Activated naive CD8-positive, alpha-beta T cell (primary cell): ENCODE measurements at regions not wholly inside any gene's neighbourhood (a gene's known extent, or its start where the extent isn't known, plus 50 kb on each side); places are given as distances from the start of the nearest gene placed in this dataset.

Experiments used
- H3K27ac Mint-ChIP-seq: one replicate; pipeline ENCODE4 v1.8.0; 2021; ENCODE audit warnings: mixed read lengths
- H3K27me3 Mint-ChIP-seq: one replicate; pipeline ENCODE4 v1.8.0; 2021; ENCODE audit warnings: mixed read lengths
- H3K36me3 Mint-ChIP-seq: one replicate; pipeline ENCODE4 v1.8.0; 2021; ENCODE audit warnings: mixed read lengths
- H3K4me1 Mint-ChIP-seq: one replicate; pipeline ENCODE4 v1.8.0; 2021; ENCODE audit warnings: low read depth, mixed read lengths
- H3K4me3 Mint-ChIP-seq: one replicate; pipeline ENCODE4 v1.8.0; 2021; ENCODE audit warnings: mild to moderate bottlenecking, mixed read lengths
- H3K9me3 Mint-ChIP-seq: one replicate; pipeline ENCODE4 v1.8.0; 2021; ENCODE audit warnings: low read depth, mixed read lengths

DNA sequence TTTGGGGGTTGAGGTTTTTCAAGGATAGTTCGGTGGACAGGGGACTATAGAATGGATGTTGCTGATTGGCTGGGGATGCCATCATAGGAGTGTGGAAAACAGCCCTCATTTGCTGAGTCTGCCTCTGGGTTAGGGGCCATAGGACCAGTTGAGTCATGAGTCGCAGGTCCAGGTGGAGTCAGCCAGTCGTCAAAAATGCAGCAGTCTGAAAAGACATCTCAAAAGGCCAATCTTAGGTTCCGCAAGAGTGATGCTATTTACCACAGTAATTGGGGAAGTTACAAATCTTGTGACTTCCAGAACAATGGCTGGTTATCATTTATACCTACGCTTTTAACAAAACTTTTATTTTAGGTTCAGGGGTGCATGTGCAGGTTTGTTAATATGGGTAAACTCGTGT lies 276.0 kb upstream of the DMRT1 start:
- no peaks in the 10 kb centered on the region for H3K27me3 Mint-ChIP-seq
- H3K4me1 Mint-ChIP-seq, result peaks cover 2% of the 10 kb centered on the region
- H3K27ac Mint-ChIP-seq, result no peak overlapping the region
- no peaks in the 10 kb centered on the region for H3K9me3 Mint-ChIP-seq
- H3K4me3 Mint-ChIP-seq, result no peak overlapping the region
- no peaks in the 10 kb centered on the region for H3K36me3 Mint-ChIP-seq

DNA sequence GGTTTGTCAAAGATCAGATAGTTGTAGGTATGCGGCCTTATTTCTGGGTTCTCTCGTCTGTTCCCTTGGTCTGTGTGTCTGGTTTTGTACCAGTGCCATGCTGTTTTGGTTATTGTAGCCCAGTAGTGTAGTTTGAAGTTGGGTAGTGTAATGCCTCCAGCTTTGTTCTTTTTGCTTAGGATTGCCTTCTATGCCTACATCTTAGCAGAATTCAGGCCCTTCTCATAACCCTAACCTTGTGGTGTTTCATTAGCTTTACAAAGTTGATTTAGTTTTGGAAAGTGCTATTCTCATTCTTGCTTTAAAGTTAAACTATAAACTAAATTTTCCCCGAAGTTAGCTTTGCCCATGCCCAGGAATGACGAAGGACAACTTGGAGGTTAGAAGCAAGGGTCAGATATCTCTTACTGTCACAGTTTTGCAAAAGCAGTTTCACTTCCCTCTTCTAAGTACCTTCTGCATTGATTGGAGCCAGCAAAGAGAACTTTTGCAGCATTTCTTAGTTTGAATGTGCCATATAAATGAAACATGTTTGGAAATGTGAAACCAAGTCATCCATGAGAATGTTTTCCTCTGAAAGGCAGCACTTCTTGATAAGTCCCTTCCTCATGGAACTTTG lies 274.3 kb upstream of the DMRT1 start:
- H3K36me3 Mint-ChIP-seq, result no peaks in the 10 kb centered on the region
- H3K27ac Mint-ChIP-seq, result no peak overlapping the region
- H3K4me1 Mint-ChIP-seq, result peaks cover 2% of the 10 kb centered on the region
- no peaks in the 10 kb centered on the region for H3K27me3 Mint-ChIP-seq
- no peaks in the 10 kb centered on the region for H3K9me3 Mint-ChIP-seq
- no peak overlapping the region for H3K4me3 Mint-ChIP-seq

DNA sequence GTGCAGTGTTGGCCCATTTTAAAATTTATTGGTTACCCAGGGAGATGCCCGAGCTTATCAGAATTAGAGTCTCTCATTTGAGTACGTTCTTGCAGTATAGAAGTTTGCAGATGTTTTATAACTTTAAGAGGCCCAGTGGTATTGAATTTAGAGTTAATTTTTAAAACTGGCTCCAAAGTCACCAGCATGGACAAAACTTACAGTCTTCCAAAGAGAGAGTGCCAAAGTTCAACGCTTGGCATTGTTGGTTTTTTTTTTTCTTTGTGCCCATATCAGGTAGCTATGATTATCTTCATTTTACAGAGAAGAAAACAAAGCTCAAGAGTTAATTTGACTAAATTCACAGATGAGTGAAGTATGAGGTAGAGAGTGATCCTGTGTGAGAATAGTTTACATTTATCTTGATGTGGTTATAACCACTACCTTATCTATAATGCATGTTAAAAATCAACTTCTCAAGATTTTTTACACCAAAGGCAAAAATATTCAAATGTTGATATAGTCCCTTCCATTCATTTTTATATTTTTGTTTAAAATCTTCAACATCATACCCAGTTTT lies 273.7 kb upstream of the DMRT1 start:
- H3K9me3 Mint-ChIP-seq, result no peaks in the 10 kb centered on the region
- no peak overlapping the region for H3K27ac Mint-ChIP-seq
- peaks cover under 1% of the 10 kb centered on the region for H3K27me3 Mint-ChIP-seq
- H3K4me3 Mint-ChIP-seq, result no peak overlapping the region
- H3K4me1 Mint-ChIP-seq, result peaks cover 2% of the 10 kb centered on the region
- peaks cover under 1% of the 10 kb centered on the region for H3K36me3 Mint-ChIP-seq

DNA sequence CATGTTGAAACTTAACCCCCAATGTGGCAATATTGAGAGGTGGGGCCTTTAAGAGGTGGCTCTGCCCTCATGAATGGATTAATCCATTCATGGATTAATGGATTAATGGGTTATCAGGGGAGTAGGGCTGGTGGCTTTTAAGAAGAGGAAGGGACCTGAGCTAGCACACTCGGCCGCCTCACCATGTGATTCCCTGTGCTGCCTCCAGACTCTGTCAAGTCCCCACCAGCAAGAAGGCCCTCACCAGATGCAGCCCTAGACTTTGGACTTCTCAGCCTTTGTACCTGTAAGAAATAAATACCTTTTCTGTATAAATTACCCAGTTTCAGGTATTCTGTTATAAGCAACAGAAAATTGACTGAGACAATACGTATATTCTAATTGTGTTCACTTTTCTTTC lies 272.2 kb upstream of the DMRT1 start:
- H3K9me3 Mint-ChIP-seq, result no peaks in the 10 kb centered on the region
- peaks cover 2% of the 10 kb centered on the region for H3K27me3 Mint-ChIP-seq
- peaks cover 2% of the 10 kb centered on the region for H3K36me3 Mint-ChIP-seq
- H3K4me1 Mint-ChIP-seq, result peaks cover 2% of the 10 kb centered on the region
- H3K27ac Mint-ChIP-seq, result no peak overlapping the region
- no peak overlapping the region for H3K4me3 Mint-ChIP-seq

DNA sequence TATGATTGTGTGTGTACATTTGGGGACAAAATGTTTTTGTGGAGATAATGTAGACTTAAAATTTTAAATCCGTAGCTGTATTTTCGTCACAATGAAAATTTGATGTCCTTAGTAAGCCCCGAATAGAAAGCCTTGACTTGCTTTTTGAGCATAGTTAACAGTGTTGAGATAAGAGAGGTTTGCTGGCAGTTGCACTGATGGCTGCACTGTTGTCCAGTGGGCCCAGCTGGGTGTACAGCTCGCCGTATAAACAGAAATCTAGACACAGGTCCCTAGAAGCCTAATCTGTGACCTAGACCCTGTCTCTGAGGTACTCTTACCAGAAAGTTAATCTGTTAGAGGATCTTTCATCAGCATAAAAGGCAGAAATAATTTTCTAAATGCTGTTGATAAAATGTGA lies 271.3 kb upstream of the DMRT1 start:
- no peak overlapping the region for H3K27ac Mint-ChIP-seq
- H3K27me3 Mint-ChIP-seq, result peaks cover 2% of the 10 kb centered on the region
- no peaks in the 10 kb centered on the region for H3K9me3 Mint-ChIP-seq
- no peak overlapping the region for H3K4me3 Mint-ChIP-seq
- H3K4me1 Mint-ChIP-seq, result peaks cover 2% of the 10 kb centered on the region
- peaks cover 2% of the 10 kb centered on the region for H3K36me3 Mint-ChIP-seq

DNA sequence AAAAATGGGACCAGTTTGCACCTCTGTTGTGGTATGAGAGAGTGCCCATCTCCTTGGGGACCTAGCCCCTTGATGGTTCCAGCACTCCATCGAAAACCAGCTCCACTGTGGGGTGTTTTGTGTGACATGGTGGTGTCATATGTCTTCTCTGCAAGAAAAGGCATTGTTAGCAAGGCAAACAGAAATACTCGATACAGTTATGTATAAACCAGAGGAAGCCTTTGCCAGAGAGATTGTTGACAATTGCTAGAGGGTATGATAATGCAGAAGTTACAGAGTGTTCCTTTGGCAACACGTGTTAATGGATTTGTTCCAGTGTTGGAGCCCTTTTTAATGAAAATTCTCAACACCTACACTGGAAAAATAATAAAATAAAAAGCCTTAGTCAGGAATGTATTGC lies 270.4 kb upstream of the DMRT1 start:
- H3K9me3 Mint-ChIP-seq, result no peaks in the 10 kb centered on the region
- peaks cover 2% of the 10 kb centered on the region for H3K27me3 Mint-ChIP-seq
- peaks cover 2% of the 10 kb centered on the region for H3K4me1 Mint-ChIP-seq

DNA sequence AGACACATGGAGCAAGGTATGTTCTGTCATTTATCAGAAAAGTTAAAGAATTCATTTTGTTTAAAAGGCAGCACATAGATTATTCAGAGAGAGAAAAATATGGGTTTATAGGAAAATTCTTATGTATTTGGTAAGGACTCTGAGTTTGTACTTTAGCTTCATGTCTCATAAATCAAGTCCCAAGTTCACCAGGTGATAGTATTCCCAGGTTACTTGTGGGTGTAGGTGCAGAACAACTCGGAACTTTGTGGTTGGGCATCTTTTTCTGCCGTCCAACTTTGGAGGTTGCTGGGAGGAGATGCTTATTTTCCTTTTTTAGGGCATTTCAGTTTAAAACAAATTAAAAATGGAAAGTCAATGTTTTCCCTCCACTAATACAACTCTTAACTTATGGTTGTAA lies 269.8 kb upstream of the DMRT1 start:
- peaks cover 2% of the 10 kb centered on the region for H3K27me3 Mint-ChIP-seq
- no peak overlapping the region for H3K27ac Mint-ChIP-seq
- peaks cover 2% of the 10 kb centered on the region for H3K36me3 Mint-ChIP-seq
- H3K4me1 Mint-ChIP-seq, result peaks cover 2% of the 10 kb centered on the region
- no peaks in the 10 kb centered on the region for H3K9me3 Mint-ChIP-seq
- no peak overlapping the region for H3K4me3 Mint-ChIP-seq

More for the DNA sequence above, 270.4 kb upstream of the DMRT1 start:
- H3K36me3 Mint-ChIP-seq, result peaks cover 2% of the 10 kb centered on the region
- no peak overlapping the region for H3K27ac Mint-ChIP-seq
- H3K4me3 Mint-ChIP-seq, result no peak overlapping the region

DNA sequence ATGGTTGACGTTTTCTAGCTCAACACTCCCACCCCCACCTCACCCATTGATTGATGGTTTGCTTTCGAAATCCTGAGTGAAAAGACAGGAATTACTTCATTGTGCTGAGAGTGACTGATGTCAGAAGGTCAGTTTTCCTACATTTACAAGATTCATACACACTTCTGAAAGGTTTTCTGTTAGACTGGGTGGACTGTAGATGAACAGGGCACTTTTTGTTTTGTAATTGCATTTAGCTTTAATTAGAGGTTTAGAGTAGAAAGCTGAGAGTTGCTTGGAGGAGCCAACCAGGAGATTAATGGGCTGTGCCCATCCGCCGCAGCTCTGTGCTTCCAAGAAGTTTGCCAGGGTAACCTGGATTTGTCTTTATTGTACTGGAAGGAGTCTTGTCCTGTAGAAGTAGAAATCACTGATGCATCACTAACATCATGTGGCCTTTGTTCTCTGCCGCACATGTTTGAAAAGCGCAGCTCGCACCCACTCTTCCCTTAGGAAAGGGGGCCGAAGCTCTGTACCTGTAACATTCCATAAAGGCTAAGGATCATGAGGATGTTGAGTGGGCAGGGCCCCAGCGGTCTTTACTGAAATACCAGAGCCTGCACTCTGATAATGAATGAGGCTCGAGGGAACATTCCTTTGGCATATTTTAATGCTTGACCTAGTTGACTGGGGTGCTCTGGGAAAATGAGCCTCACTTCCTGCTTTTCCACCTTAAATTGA lies 267.6 kb upstream of the DMRT1 start:
- H3K27me3 Mint-ChIP-seq, result peaks cover 4% of the 10 kb centered on the region
- peaks cover 2% of the 10 kb centered on the region for H3K36me3 Mint-ChIP-seq
- H3K4me3 Mint-ChIP-seq, result no peak overlapping the region
- H3K27ac Mint-ChIP-seq, result no peak overlapping the region
- H3K4me1 Mint-ChIP-seq, result no peaks in the 10 kb centered on the region
- no peaks in the 10 kb centered on the region for H3K9me3 Mint-ChIP-seq

DNA sequence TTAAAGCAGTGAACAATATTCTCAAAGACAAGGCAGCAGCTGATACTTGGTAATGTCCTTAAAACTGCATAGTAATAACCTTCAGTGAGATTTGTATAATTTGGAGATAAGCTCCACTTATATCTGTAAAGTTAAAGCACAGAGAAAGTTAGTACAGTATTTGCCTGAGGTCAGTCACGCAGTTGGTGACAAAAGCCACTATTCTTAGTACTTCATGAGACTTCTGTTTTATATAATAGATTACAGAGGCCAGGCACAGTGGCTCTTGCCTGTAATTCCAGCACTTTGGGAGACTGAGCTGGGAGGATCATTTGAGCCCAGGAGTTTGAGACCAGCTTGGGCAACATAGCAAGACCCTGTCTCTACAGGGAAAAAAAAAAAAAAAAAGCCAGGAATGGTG lies 266.4 kb upstream of the DMRT1 start:
- Mint-ChIP-seq H3K4me1 (no peaks in the 10 kb centered on the region), H3K4me3 (no peak overlapping the region), H3K36me3 (peaks cover 2% of the 10 kb centered on the region), H3K9me3 (no peaks in the 10 kb centered on the region), H3K27ac (no peak overlapping the region), H3K27me3 (peaks cover 4% of the 10 kb centered on the region)

DNA sequence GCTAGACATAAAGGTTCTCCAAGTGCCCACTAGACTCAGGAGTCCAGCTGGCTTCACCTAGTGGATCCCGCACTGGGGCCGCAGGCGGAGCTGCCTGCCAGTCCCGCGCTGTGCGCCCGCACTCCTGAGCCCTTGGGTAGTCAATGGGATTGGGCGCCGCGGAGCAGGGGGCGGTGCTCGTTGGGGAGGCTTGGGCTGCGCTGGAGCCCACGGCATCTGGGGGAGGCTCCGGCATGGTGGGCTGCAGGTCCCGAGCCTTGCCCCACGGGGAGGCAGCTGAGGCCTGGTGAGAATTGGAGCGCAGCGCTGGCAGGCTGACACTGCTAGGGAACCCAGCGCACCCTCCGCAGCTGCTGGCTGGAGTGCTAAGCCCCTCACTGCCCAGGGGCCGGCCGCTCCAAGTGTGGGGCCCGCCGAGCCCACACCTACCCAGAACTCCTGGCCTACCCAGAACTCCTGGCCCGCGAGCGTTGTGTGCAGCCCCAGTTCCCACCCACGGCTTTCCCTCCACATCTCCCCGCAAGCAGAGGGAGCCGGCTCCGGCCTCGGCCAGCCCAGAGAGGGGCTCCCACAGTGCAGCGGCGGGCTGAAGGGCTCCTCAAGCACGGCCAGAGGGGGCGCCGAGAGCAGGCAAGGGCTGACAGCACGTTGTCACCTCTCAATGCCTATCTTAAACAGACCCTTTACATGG lies 260.7 kb upstream of the DMRT1 start:
- Mint-ChIP-seq H3K27me3 (peaks cover 2% of the 10 kb centered on the region), H3K27ac (no peak overlapping the region), H3K9me3 (no peaks in the 10 kb centered on the region), H3K36me3 (no peaks in the 10 kb centered on the region), H3K4me1 (no peaks in the 10 kb centered on the region), H3K4me3 (no peak overlapping the region)

DNA sequence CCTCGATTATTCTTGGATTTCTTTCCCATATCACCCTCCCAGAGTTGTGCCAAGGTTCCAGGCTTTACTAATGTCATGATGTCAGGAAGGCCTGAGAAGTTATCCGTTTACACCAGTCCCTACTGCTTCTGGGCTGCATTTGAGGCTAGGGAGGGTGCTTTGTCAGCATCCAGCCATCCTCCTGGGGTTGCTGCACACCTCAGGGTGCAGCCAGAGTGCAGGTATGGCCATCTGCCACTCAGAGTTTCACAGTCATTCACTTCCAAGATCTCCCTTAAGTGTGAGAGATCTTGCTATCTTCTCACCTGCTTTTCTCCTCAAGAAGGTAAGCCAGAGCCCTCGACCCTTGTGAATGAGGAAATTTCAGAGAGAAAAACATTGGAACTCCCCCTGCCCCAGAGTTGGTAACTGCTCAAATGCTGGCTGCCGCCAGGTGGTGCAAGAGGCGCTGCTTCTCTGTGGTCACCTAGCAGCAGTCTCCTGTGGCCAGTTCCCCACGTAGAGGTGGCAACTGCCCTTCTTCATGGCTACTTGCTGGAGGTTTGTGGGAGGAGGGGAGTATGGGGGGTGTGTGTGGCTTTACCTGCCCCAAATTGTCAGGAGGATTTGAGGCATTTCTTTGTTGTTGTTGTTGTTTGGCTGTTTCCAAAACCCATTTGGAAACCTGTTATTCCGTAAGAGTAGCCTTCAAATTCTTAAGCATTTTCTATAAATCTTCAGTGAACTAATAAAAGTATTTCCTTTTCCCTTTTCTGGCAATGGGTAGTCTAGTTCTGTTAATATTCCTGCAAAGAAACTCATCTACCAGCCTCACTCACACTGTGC lies 259.6 kb upstream of the DMRT1 start:
- Mint-ChIP-seq H3K27me3 (peaks cover 2% of the 10 kb centered on the region), H3K9me3 (no peaks in the 10 kb centered on the region), H3K36me3 (no peaks in the 10 kb centered on the region), H3K27ac (no peak overlapping the region), H3K4me1 (no peaks in the 10 kb centered on the region), H3K4me3 (no peak overlapping the region)

DNA sequence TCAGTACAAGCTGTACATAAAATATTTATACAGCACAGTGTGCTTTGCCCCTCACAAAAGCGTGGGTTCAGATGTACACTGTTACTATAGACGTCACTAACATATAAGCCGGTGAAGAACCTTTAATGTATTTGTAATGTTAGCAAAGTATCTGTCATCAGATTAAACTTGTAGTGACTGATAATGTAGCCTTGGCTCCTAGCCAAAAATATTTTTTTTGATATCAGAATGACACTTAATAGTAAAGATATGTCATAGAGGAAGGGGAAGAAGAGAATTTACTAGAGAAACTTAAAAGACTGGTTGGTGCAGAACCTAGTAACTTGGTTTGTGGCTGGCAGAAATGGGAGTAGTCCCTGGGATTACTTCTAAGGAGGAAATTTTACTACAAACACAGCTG lies 258.7 kb upstream of the DMRT1 start:
- no peaks in the 10 kb centered on the region for H3K36me3 Mint-ChIP-seq
- H3K27me3 Mint-ChIP-seq, result peaks cover 2% of the 10 kb centered on the region
- H3K4me1 Mint-ChIP-seq, result no peaks in the 10 kb centered on the region

DNA sequence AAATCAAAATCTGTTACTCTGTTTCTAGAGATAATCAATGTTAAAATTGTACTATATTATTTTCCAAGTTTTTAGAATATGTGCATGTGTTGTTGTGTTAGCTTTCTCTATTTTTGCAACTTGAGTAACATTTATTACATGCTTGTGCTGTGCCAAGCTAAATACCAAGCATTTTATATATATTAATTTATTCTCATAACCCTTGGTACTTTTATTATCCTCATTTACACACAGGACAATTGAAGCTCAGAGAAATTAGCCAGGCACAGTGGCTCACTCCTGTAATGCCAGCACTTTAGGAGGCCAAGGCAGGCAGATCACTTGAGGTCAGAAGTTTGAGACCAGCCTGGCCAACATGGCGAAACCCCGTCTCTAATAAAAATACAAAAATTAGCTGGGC lies 254.0 kb upstream of the DMRT1 start:
- Mint-ChIP-seq H3K36me3 (no peaks in the 10 kb centered on the region), H3K27me3 (no peaks in the 10 kb centered on the region), H3K4me3 (no peak overlapping the region), H3K4me1 (no peaks in the 10 kb centered on the region), H3K27ac (no peak overlapping the region), H3K9me3 (no peaks in the 10 kb centered on the region)

More for the DNA sequence above, 258.7 kb upstream of the DMRT1 start:
- H3K4me3 Mint-ChIP-seq, result no peak overlapping the region
- H3K27ac Mint-ChIP-seq, result no peak overlapping the region
- H3K9me3 Mint-ChIP-seq, result no peaks in the 10 kb centered on the region

DNA sequence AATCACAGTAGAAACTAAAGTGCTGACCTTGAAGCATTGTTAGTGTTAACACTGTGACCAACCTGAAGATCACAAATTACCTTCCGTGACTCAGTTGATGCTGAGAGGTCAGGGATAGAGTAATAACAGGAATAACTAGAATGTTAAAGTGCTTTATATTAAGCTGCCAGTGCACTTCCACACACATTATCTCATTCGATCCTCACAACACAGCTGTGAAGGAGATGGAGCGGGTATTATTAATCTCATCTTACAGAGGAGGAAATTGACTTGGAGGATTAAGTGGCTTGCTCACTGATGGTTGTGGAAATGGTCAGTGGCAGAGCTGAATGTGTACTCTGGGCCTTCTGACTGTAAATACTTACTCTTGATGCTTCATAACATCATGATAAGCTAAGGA lies 252.5 kb upstream of the DMRT1 start:
- H3K9me3 Mint-ChIP-seq, result no peaks in the 10 kb centered on the region
- no peaks in the 10 kb centered on the region for H3K4me1 Mint-ChIP-seq
- H3K27ac Mint-ChIP-seq, result no peak overlapping the region
- H3K36me3 Mint-ChIP-seq, result no peaks in the 10 kb centered on the region
- no peaks in the 10 kb centered on the region for H3K27me3 Mint-ChIP-seq
- no peak overlapping the region for H3K4me3 Mint-ChIP-seq

DNA sequence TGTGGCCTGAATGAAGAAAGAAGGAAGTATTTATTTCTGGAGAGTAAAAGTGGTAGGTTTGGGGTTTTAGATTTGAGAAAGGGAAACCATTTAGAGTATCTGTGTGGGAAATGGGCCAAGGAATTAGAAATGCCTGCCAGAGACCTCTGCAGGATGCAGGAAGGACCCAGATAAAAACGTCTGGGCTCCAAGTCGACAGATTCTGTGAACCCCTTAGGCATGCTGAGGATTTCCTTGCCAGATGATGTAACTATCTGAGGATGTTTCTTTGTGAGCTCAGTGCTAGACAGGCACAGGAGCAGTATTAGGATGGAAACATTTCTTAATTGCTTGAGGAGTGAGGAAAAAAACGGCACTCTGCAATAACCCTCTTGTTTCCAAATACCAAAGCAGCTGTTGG lies 251.8 kb upstream of the DMRT1 start:
- Mint-ChIP-seq H3K4me3 (no peak overlapping the region), H3K36me3 (peaks cover 2% of the 10 kb centered on the region), H3K4me1 (no peaks in the 10 kb centered on the region), H3K27ac (no peak overlapping the region), H3K9me3 (no peaks in the 10 kb centered on the region), H3K27me3 (no peaks in the 10 kb centered on the region)
